ENCODE measurements at regions not wholly inside any gene's neighbourhood (a gene's known extent, or its start where the extent isn't known, plus 50 kb on each side); places are given as distances from the start of the nearest gene placed in this dataset.

- H3K36me3 ChIP-seq (ENCODE audit: control insufficient read depth, insufficient read depth, low read length), result no peaks in the 10 kb centered on the region
- no peaks in the 10 kb centered on the region for H3K27me3 ChIP-seq (ENCODE audit: control insufficient read depth in 2 of 2, insufficient read depth in 2 of 2, low read length in 2 of 2)
- H3K27ac ChIP-seq (ENCODE audit: extremely low read depth, low read depth, low read length), result no peak overlapping the region
- WGBS (ENCODE audit: insufficient coverage, low coverage, missing lambda C conversion rate), result 0% methylated on average over 1 of the region's 1 CpG
- ATAC-seq (no peak), FAIRE-seq (no peak), DNase-seq (ENCODE audit: extremely low read depth in 1 of 4, low spot score in 3 of 4) (no peak)
- H3K4me2 ChIP-seq (ENCODE audit: insufficient read depth, low read length), result no peak overlapping the region
- TF ChIP-seq ZNF12 (CRISPR knock-in tag; IDR thresholded peaks at IDR 0.05) (no peak), C11orf30 (IDR thresholded peaks at IDR 0.05; ENCODE audit: low read depth) (no peak), KAT2B (IDR thresholded peaks at IDR 0.05; ENCODE audit: low read depth, low read length) (no peak), SIRT6 (IDR thresholded peaks at IDR 0.05; ENCODE audit: low read depth, low read length) (no peak), ZNF274 (IDR thresholded peaks at IDR 0.05; ENCODE audit: borderline replicate concordance, low read depth, low read length) (no peak), SMAD2 (IDR thresholded peaks at IDR 0.05; ENCODE audit: low read depth, low read length) (no peak), KDM2B (CRISPR knock-in tag; IDR thresholded peaks at IDR 0.05) (no peak), ZNF444 (CRISPR knock-in tag; IDR thresholded peaks at IDR 0.05) (no peak)
- TF ChIP-seq, protein P1, sequence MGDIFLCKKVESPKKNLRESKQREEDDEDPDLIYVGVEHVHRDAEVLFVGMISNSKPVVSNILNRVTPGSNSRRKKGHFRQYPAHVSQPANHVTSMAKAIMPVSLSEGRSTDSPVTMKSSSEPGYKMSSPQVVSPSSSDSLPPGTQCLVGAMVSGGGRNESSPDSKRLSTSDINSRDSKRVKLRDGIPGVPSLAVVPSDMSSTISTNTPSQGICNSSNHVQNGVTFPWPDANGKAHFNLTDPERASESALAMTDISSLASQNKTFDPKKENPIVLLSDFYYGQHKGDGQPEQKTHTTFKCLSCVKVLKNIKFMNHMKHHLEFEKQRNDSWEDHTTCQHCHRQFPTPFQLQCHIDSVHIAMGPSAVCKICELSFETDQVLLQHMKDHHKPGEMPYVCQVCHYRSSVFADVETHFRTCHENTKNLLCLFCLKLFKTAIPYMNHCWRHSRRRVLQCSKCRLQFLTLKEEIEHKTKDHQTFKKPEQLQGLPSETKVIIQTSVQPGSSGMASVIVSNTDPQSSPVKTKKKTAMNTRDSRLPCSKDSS (IDR thresholded peaks at IDR 0.05; ENCODE audit: low read depth, partially characterized antibody), result no peak
- no peaks in the 10 kb centered on the region for H3K79me2 ChIP-seq (ENCODE audit: control insufficient read depth, insufficient read depth, low read length)
- H3K4me3 ChIP-seq, result no peak overlapping the region
- no TSS peak for BruUV-seq (replicated peaks)
- H3K9ac ChIP-seq (ENCODE audit: insufficient read depth in 1 of 2, low read depth in 2 of 2, low read length in 2 of 2), result no peak overlapping the region
- H2AFZ ChIP-seq (ENCODE audit: low read depth, low read length), result no peak overlapping the region
- no peaks in the 10 kb centered on the region for H3K9me1 ChIP-seq (ENCODE audit: control insufficient read depth, insufficient read depth, low read length)
- POLR2A ChIA-PET, result no interaction called here
- H4K20me1 ChIP-seq (replicated peaks; ENCODE audit: control insufficient read depth, insufficient read depth, low read length), result no peaks in the 10 kb centered on the region
- H3K4me1 ChIP-seq (replicated peaks in 1 of 2; ENCODE audit: control insufficient read depth in 2 of 2, insufficient read depth in 2 of 2, low read length in 2 of 2), result no peaks in the 10 kb centered on the region
- CTCF ChIA-PET (ENCODE audit: low intra/inter-chr PET ratio), result no interaction called here
- intact Hi-C loops (cut with micrococcal nuclease) (no loop called here), in situ Hi-C loops (cut with MboI) (no loop called here)
- no peaks in the 10 kb centered on the region for H3K9me3 ChIP-seq (replicated peaks; ENCODE audit: control insufficient read depth, insufficient read depth, low read depth, low read length)
These were observed 335.7 kb downstream of the DDX10 start for GRCh38 chr11:109000531-109000930.
